ENCODE measurements at regions not wholly inside any gene's neighbourhood (a gene's known extent, or its start where the extent isn't known, plus 50 kb on each side); places are given as distances from the start of the nearest gene placed in this dataset.
"Not testable (repeated sequence)": the region's sequence is repeated elsewhere in the genome, so short reads cannot be mapped to it uniquely, and the experiment has no call there.

DNA sequence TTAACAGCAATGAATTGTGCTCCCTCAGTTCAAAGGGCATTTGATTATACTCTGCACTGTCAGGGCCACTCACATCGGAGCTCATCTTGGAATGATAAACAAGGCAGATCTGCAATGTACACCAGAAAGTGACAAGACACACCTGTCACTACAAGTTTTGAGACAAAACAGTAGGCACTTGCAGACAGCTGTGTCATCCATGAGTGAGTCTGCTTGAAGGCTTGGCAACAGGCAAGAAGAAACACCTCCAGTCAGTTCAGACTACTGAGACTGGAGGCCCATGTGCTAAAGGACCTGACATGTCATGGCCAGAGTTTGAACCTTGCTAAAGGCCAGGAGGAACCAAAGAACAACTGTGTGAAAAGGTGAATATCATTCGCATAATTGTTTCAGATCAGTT is 354.5 kb downstream of the CEP170 start:
- DNase-seq: not testable (repeated sequence)

DNA sequence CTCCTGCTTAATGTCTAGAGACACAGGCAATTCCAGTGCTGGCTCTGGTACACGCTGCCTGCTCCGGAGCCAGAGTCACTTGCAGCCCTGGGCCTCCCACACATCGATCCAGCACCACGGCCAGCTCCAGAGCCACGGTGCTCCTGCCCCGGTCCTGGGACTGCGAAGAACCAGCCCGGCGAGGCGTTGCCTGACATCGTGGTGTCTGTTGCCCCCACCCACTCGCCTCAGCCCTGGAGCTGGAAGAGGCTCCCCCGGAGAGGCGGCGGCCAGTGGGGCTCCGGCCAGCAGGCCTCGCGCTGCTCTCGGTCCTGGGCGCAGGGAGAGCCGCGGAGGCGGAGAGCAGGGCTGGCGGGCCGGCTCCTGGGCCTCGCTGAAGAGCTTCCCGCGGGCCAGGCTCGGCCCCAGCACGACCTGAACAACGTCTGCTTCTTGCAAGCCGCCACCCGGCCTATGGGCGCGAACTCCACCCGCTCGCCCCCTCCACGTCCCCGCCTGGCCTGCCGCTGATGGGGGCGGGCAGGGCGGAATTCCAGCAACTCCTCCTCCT is 364.8 kb downstream of the CEP170 start:
- DNase-seq: no peak

DNA sequence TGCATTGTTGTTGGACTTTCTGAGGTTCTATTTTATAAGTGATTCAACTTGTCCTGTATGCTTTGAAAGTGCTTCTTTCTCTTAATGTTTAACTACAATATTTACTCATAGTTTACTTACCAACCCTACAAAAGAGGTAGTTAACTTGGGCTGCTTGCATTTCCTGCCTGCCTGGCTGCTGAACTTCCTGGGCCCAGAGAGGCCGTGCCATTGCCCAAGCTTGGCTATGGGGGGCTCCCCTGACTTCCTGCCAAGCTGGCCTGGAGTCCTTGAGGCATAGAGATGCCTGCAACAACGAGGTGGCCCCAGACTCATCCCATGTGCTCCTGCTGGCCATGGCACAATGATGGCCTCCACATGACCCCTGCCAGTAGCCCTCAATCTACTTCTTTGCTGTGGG is 361.6 kb upstream of the PLD5 start:
- DNase-seq: no peak

DNA sequence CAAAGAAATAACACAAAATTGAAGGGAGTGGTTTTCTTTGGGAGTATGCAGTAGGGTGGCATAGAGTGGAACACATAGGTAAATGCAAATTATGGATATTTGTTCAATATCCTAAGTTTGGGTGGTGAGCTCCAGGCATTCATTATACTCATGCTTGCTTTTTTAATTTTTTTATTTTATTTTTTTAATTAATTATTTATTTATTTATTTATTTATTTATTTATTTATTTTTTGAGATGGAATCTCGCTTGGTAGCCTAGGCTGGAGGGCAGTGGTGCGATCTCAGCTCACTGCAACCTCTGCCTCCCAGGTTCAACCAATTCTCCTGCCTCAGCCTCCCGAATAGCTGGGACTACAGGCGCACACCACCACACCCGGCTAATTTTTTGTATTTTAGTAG is 355.5 kb upstream of the PLD5 start:
- not testable (repeated sequence) for DNase-seq

DNA sequence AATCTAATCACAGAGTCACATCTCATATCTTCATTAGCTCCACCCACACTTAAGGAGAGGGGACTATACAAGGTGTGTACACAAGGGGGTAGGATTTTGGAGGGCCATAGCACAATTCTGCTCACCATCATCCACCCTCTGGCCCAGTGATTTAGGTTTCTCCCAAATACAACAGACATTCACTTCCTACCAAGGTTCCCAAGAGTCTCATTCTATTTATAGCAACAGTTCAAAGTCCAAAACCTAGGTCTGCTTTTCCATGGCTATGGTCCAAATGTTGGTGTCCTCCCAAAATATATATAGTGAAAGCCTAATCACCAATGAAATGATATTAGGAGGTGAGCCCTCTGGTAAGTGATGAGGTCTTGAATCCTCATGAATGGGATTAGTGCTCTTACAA is 353.2 kb upstream of the PLD5 start:
- no peak for DNase-seq

DNA sequence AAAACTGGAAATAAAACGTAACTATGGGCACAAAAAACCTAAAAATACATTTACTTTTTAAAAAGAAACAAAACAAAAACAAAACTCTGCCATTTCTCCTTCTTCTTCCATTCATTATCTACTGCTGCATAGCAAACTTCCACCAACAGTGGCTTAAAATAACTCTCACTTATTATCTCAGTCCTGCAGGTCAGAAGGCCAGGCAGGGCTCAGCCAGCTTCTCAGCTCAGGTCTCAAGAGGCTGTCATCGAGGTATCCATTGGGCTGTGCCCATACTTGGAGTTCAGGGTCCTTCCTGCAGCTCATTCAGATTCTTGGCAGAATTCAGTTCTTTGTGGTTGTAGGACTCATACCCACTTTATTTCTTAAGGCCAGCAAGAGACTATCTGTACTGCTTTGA is 352.7 kb upstream of the PLD5 start:
- no peak for DNase-seq

DNA sequence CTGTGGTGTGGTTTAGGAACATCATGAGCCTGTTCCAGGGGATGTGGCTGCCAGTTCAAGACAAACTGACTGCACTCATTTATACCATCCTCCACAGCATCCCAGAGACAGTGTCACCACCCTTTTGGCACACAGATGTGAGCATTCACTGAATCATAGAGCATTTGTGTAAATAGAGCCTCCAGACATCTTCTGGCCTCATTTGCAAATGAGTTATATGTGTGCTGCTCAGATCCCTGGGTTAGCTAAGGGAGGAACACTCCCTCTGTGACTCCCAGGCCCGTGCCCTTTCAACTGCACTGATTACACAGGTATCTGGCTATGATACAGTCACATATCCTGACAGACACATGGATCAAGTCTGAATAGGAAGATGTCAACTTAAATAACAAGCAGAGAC is 351.5 kb upstream of the PLD5 start:
- no peak for DNase-seq

DNA sequence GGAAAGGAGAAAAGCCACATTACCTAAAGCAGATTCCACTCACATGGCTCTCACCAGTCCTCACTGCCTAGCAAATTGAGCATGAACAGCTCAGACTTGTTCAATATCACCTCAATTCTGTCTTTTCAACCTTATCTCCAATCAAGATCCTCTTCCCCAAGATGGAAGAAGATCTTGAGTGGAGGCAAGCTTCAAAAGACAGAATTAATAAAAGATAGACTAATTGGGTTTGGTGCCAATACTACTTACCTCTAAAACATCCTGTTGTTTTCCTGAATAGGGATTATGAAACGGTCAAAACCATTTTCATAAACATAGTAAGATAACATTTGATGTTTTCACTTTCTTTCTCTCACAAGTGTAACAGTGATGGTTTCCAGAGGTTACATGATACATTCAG is 349.2 kb upstream of the PLD5 start:
- DNase-seq: no peak

DNA sequence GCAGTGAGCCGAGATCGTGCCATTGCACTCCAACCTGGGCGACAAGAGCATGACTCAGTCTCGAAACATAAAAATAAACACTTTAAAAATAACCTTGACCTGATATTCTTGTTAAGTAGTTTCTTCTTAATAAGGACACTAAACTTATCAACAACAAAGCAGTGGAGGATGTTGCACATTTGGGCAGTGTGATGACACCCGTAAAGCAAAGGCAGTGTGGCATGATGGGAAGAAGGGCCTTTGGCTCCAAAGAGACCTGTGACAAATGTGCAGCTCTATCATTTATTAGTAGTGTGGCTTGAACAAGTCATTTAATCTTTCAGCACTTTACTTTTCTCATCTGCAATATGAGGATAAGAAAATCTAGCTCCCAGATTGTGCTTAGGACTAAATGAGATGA is 348.0 kb upstream of the PLD5 start:
- no peak for DNase-seq

DNA sequence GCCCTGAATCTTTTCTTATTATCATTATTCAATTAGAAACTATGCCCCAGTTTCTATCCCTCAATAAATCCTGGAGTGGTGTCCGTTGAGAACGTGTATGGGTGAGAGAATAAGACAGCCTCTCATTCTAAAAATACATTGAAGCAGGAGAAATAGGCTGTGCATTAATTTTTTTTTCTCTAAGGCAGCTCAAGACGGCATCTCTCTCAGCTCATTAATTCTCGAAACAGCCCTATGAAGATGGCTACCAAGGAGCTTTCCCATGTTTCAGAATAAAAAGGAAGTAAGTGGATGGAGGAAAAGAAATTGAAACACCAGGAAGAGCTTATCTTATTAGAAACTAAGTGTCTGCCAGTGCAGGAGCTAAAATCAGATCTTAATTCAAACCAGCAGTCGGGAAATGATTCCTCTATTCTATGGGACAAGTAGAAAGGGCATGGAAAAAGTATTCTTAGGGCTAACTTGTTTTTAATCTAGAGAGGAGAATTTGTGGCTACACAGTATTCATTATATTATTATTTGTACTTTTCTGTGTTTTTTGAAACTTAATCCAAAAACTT is 347.1 kb upstream of the PLD5 start:
- DNase-seq: no peak

DNA sequence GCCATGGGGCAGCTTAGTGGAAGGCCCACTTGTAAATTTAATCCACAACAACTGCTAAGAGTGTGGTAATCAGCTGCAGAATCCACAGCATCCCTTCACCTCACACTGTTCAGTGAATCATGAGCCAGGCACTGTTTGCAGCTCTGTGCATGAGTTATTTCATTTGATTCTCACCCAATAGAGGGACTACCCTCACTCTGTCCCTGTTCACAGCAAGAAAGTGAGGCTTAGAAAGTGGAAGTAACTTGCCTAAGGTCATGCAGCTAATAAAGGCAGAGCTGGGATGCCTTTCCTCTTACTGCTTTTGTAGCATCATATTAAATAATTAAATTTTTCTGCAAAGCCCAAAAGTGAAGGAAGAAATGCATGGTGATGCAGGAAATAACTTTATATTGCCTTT is 346.5 kb upstream of the PLD5 start:
- DNase-seq: no peak

DNA sequence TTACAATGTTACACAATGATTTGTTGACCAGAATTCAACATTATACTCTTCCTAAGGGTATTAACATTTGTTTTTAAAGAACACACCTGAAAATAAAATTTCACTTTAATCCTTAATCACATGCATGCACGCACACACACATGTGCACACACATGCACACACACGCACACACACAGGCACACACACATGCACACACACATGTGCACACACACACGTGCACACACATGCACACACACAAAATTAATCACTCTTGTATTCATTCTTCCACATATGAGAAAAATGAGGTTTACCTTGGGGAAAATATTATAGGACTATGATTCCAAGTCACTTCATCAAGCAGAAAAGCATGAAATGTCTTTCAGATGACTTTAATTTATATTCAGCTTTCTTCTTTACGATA is 331.8 kb upstream of the PLD5 start:
- DNase-seq: no peak

DNA sequence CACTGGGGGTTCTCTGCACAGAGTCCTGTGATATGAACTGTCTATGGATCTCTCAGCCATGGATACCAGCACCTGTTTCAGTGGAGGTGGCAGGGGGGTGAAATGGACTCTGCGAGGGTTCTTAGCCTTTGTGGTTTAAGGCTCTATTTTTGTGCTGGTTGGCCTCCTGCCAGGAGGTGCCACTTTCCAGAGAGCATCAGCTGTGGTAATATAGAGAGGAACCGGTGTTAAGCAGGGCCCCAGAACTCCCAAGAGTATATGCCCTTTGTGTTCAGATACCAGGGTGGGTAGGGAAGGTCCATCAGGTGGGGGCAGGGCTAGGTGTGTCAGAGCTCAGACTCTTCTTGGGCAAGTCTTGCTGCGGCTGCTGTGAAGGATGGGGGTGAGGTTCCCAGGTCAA is 330.0 kb upstream of the PLD5 start:
- no peak for DNase-seq

DNA sequence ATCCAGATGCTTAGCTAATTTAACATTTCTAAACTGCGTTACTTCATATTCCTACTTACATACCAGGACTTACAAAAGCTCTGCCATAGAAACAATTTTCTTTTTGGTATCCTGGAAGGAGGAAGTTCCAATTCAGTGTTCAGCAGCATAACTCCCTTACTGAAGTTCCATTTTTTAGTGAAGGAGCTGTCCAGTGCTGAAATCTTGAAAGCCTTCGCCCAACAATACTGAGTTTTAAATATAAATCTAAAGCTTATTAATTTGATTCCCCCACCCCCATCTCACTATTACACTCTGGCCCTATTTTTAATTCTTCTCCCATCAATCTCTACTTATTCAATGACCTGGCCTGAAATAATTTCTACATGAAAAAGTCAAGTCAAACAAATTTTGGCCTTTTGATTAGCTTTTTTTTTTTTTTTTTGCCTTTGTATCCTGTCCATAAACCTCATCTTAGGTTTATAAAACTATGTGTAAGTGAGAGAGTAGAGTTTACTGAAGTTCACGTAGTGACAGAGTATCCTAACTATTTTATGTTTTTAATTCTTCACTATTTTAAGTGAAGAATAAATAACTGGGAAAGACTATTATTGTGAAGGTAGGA is 323.0 kb upstream of the PLD5 start:
- DNase-seq: no peak

DNA sequence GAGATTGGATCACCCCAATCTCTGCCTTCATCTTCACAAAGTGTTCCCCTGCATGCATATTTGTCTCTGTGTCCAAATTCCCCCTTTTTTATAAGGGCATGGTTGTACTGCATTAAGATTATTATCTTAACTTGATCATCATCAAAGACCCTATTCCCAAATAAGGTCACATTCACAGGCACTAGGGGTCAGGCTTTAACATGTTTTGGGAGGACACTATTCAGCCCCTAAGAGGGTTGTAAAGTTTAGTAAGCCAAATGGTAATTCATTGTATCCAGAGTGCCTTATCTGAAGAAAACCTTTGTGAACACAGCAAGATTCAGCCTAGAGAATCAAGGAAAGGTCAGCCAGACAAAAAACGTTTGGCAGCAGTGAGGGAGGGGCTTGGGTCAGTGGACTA is 317.6 kb upstream of the PLD5 start:
- no peak for DNase-seq

DNA sequence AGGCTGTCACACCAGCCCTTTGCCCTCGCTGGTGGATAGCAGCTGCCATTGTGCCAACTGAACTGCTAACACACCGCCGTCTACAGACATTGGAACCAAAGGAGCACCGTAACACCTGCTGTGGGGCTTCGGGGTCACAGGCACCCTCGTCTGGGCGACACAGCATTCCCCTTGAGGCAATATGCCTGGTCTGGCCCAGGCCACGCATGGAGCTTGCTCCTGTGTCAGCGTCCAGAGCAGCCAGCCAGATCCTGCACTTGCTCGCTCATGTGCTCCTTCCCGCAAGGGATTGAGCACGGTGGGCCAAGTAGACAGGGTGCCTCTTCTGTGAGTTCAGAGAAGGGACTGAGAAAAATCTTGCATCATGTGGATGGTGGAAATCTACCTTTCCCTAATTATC is 314.6 kb upstream of the PLD5 start:
- no peak for DNase-seq

DNA sequence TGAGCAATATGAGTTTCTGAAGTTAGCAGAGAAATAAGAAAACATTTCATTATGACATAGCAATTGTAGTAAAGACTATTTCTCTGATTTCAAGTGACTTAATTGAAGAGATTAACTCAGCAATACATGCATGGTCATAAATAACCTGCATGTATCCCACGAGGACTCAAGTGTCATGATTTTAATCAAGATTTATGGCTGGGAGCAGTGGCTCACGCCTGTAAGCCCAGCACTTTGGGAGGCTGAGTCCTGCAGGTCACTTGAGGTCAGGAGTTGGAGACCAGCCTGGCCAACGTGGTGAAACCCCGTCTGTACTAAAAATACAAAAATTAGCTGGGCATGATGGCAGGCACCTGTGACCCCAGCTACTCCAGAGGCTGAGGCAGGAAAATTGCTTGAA is 311.9 kb upstream of the PLD5 start:
- DNase-seq: no peak

DNA sequence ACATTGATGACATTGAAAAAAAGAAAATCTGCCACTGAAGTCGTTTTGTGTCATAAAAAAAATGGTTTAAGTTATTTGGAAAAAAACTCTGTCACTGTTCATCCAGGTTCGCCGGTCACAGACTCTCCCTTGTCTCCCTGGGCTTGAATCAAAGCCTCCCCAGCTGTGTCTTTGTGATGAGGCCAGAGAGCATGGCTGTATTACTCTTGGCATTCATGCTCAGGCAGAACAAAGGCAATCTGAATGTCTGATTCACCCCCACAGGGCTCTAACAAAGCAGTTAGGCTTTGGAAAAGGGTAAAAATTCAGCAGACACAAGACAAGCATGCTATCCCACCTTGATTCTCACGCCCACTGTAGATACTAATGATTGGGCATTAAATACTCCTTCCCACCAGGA is 304.3 kb upstream of the PLD5 start:
- DNase-seq: no peak

DNA sequence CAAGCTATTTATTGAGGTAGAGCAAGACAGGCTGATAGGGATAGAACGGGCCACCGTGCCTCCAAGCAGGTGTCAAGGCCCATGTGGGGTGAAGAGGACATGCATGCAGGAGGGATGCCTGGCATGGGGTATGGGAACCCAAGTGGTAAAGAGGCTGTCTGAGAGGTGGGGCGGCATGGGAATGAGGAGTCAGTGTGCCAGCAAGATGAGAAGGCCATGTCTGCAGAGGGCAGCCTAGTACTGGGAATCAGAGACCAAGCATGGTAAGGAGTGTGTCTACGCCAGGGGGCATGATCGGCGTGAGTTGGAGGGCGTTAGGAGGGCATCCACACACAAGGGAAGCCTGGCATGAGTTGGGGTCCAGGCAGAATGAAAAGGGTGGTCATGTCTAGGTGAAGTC is 303.7 kb upstream of the PLD5 start:
- DNase-seq: no peak

DNA sequence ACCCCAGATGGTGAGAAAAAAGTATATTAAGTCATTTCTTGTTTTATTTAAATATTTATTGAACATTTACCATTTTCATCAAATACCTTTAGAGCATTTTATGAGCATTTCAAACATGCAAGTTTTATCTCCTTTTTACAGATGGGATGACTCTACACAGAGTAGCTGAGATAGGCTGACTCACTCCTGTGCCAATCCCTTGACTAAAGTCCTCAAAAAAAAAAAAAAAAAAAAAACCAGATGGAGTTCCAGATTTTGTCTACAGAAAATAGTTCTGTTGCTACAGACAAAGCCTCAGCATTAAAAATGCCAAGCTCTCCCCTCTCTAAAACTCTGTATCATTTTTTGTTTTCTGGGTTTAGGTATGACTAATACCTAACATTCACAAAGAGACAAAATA is 303.0 kb upstream of the PLD5 start:
- no peak for DNase-seq

DNA sequence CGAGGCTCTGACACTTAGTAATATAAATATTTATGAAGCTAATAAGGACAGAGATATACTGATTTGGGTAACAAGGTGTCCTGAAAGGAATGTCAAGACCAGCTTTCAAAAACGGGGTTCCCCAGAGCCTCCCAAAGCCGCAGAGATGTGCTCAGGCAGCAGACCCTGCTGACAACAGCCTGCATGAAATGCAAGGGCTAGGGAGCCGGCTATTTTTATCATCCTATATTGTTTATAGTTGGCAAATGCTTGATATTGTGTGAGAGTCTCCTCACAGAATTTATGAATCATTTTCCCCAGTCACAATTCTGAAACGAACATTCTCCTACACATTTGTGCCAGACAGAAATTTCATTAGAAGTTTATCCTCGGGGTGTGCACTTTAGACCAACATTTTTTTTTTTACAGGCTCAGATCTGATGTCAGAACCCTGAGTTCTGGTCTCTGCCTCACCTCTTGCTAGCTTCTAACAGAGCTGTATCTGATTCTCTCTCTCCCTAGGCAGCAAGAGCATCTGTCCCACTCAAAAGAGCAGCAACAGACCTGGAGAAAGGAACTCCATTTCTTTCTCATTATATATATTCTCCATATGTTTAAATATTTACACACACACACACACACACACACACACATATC is 302.3 kb upstream of the PLD5 start:
- no peak for DNase-seq

DNA sequence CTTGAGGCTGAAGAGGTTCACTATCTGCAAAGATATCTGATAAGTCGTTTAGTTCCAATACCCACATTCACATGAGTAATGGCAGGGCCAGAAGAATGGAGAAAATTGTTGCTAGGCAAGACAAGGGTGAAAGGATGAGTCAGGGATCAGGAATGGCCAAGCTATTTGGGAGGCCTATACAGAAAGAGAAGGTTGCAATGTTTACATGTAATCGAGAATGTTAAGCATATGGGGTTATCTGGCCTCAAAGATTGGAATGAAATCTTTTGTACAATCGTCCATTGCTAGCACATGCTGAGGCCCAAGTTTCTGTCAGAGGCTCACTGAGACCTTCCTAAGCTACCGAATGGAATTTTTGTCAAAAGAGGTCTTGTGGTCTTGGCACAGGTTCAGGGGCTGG is 299.9 kb upstream of the PLD5 start:
- no peak for DNase-seq

DNA sequence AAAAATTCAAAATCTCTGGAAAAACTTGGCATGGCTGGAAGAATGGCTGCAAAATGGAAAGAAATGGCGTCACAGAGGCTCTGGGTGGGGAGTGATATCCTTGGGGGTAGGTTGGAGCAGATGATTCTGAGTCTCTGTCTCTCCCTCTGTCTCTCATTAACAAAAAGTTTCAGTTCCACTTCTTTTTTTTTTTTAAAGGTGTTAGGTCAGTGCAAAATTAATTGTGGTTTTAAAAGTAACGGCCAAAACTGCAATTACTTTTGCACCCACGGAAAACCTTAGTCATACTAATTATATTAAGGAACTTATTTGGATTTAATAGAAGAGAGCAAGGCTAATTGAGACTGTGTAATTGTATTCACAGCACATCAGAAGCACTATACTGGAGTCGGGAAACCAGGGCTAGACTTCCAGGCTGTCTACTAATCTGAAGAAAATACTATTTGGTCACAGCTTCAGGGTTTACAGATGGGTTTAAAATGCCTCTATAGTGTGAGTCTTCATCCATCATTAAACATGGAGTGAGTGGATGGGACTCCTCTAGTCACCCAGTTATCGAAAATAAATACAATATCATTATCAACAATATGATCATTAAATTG is 289.1 kb upstream of the PLD5 start:
- no peak for DNase-seq

DNA sequence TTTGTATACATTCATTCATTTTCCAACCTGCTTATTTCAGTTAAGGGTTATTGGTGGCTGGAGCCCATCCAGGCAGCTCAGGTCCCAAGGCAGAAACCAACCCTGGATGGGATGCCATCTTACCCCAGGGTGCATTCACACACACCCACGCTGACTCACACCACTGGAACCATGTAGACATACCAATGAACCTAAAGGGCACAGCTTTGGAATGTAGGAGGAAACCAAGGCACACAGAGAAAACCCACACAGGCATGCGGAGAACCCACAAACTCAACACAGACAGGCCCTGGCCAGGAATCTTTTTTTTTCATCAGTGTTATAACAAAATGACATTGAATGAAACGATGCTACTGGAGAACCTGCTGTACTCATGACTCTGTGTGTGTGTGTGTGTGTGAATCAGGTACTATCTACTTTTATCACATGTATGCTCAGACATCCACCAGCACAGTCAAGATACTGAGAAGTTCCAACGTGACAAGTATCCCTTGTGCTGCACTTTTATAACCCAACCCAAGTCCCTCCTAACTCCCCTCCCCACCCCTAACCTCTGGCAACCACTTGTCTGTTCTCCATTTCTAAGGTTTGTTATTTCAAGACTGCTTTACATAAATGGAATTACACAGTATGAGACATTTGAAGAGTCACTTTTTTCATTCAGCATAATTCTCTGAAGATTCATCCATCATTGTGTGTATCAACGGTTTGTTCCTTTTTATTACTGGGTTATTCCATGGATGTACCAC is 286.8 kb upstream of the PLD5 start:
- no peak for DNase-seq
